Ammon's horn (tissue), 1 donor: ENCODE measurements at regions not wholly inside any gene's neighbourhood (a gene's known extent, or its start where the extent isn't known, plus 50 kb on each side); places are given as distances from the start of the nearest gene placed in this dataset.

ENCODE experiments used
- DNase-seq: peaks from one replicate; pipeline ENCODE4 v3.0.0-alpha.2; 2016; ENCODE audit warnings: low spot score

DNA sequence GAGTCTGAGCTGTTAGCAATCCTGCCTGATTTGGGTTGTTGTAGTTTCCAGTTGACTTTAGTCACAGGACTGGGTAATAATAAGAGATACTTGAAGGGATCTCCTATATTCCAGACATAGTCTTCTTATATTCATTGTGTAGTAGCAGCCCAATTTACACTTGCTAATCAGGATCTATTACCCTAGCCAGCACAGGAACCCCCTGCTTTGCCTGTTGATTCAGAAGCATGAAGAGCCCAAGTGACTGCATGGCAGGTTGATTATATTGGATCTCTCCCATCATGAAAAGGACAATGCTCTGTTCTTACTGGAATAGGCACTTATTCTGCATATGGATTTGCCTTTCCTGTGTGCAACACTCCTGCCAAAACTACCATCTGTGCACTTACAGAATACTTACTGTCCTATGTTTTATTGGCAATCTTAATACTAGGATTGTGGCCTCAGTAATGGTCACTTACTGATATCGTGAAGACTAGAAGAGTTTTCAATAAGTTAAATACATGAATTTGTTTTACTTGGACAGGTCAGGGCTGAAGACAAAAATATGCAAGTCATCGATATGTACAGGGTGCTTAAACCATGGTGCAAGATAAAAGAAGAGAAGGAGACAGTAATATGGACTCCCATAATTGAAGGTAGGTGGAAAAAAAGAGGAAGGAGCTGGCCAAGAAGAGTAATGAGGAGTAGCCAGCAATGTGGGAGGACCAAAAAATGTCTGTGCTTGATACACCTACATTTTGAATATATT is 304.1 kb downstream of the MCTP2 start:
- DNase-seq, result no peak

DNA sequence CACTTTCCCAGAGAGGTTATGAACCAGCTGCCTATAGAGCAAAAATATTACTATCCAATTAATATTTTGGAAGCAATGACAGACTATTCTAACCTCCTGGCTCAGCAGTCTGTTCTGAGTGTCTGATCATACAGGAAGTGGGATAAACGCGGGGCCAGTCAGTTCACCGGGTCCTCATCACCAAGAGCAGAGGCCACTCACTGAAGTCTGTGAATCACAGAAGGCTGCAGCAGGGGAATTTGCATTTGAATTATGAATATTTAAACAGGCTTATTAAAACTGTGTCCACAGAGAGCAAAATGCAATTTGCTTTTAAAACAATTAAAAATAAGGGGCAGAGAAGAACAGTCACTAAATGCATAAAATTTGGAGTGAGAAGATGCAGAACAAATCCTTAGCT is 305.2 kb downstream of the MCTP2 start:
- DNase-seq, result no peak

DNA sequence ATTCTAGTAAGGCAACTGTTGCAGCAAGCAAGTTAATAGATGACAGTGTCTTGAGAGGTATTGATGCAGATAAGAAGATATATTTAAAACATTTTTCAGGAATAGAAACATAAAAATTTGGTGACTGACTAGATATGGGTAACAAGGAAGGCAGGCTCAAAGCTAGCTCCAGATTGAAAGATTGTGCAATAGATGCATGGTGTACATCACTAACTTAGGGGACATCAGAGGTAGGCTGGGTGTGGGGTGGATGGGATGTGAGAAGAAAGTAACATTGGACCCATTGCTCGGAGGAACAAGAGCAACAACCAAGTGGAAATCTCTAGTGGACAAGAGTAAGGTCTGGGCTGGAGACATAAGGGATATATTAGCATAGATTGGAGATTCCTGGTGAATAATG is 306.9 kb downstream of the MCTP2 start:
- DNase-seq, result no peak

DNA sequence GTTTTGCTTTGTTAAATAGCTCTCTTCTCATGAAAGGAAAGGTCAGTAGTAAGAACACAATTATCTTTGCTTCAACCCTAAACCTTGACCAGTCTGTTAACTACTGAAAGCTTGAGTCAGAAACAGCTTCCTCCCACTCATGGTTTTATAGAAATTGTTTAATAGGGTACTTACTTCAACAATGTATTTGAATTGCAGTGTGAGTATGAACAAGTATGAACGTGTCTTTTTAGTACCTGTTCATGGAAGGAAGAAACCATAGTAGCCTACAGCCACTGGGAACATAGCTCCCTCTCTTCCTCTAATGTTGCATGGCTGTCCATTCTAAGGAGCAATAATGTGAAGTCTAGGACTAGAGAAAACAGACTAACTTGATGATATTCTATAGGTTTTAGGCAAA is 311.0 kb downstream of the MCTP2 start:
- DNase-seq, result no peak

DNA sequence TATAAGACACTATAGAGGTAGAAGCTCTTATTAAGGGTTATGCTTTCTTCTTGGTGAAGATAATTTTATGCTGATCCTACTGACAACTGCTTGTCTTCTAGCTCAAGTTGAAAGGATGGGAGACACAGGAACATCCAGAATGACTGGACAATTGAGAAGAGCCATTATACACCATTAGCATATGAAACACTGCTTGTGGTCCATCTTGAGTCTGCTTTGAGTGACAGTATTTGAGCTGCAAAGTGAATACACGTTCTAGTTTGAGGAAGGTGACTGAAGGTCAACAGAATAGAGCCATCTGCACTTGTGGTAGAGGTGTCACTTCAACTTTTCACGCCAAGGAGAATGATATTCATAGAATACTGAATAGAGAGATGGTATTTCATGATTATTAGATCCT is 315.4 kb downstream of the MCTP2 start:
- DNase-seq, result no peak

DNA sequence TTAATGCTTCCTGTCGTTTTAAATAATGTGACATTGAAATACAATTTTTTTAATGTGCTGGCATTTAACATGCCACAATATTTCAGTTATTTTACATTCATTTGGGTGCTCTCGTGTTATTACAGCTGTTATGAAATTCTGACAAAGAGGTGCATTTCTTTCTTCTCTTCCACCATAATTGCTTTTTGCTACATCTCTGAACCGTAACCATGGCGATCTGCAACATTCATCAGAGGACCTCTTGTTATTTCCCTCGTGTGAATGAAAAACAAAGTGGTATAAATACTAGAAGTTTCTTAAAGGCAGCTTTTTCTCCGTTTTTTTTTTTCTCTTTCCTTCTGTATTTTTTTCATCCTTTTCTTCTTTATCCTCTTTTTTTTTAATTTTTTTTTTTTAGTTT is 316.4 kb downstream of the MCTP2 start:
- DNase-seq, result no peak

DNA sequence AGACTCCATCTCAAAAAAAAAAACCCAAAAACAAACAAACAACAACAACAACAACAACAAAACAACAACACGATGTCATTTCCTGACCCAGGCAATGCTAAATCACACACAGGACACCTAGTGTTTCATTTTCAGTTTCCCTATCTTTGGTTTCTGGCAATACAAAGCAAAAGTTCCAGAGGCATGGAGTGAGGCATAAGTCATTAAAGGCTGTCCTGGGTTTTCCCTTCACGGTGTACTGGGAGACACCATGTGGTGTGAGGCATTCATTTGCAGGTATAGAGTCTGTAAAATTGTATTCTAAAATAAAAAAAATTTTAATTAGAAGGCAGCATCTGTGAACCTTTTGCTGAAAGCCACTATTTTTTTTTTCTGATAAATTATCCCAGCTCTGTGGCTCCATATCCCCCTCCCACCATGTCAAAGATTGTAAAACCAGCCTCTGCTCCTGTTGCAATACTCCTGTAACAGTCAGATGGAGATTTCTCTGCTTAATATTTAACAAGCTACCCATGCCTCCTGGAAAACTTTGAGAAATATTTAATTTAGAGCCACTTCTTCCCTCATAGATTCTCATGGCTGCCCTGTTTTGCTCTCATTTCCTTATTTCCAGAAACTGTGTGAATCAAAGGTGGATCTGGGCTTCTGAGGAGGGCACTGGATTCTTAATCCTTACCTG is 324.6 kb downstream of the MCTP2 start:
- DNase-seq, result no peak

DNA sequence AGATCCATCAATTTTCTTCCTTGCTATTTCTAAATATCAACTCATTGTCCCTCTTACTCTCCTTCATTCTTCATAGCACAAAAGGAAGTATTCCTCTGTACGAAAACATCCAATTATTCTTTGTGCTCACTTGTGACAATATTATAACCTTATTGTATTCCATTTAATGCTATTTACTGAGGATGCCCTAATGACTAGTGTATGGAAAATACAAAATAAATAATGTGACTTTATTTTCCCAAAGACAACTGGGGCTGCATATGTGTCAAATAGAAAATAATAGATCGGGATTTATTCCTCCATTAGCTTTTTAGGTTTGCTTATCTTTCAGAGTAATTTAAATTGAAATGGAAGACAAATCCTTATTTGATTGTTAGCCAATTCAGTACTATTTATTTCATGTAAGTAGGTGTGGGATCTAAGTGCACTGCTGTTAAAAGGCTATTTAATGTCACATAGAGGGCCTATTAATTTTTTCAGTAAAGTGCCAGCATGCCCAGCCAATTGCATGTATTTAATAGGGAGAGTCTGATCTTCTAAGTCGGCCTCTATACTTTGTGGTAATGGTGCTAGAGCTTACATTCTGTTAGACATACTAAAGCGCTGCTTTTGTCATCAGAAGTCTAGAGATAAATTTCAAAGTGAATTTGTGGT is 329.8 kb downstream of the MCTP2 start:
- DNase-seq, result no peak

DNA sequence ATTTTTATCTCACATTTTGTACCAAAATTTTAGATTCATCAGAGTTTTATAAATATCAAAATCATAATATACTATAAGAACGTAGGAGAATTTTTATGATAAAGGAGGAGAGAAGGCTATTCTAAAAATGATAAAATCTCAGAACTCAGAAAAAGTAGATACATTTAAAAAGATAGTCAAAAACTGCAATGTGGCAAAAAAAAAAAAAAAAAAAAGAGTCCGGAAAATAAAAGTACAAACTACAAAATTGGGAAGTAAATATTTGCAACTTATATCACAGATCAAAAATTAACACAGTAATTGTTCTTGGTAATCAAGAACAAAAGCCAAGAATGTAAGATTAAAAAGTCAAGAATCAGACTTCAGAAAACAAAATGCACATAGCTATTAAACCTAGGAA is 332.1 kb downstream of the MCTP2 start:
- no peak for DNase-seq

DNA sequence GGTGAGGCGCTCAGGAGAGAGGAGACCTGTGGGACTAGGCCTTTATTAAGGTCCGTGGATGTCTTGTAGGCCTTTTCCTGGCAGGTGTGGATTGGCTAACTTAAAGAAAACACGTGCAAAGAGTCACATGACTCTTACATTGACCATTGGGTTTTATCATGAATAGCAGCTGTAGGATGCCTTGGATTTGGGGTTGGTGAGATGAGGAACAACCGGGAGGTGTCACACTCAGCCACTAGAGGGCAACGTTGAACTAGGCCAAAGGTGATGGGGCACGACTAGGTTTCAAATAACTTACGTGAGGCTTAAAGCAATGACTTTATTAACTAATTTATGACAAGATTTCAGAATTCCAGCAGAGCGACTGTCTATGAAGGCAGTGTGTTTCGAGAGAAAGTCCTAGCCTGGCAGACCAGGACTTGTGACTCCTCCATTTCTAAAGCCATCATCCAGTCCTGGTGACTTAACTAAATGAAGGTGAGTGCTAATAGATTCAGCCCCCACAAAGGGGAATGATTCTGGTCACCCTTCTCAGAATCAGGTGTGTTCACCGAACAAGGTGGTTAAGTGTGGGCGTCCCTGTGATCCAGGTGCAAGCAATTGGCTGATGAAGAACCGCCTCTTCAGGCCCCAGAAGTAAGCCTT is 345.6 kb downstream of the MCTP2 start:
- DNase-seq, result peak; percentile 31

DNA sequence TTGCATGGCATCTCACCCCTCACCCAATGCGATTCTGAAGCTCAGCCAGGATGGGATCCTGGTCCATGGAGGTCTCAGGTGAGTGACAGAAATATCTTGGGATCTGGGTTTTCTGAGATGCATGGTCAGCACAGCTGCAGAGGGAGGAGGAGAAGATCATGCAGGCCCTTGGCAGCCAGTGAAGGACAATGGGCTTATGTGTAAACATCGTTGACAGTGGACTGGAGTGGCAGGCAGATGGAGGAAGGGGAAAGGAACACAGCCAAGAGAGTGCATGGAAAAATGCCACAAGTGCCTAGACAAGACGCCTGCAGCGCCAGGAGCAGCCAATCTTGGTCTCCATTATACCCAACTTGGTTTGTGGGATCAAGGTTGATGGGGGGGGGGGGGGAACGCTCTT is 347.9 kb downstream of the MCTP2 start:
- peak; percentile 32 for DNase-seq

DNA sequence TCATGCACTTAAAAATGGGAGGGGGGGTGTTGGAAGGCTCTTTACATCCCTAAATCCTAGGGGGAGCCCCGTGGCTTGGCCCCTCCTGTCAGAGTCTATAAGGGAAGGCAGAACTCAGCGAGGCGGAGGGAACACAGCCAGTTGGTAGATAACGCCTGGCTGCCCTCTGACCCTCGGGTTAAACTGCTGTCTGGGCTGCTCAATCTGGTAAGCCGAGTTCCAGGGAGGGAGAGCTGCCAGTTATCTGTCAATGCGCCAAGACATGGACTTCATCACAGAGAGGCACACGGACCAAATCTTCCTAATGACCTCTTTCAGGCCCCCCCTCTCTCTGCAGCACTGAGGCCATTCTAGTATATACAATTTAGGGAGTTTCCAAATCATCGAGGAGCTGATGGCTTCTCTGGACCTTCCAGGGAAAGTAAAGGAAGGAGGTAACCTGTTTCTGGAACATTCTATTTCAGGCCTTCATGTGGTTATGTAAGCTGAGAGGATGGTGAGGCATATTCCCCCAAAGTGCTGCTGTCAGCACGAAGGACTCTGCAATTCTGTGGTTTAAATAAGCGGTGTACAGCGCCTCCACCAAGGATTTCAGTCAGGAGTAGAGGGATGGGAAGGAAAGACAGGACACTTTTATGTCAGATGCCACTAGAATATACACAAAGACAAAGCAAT is 349.0 kb downstream of the MCTP2 start:
- no peak for DNase-seq

DNA sequence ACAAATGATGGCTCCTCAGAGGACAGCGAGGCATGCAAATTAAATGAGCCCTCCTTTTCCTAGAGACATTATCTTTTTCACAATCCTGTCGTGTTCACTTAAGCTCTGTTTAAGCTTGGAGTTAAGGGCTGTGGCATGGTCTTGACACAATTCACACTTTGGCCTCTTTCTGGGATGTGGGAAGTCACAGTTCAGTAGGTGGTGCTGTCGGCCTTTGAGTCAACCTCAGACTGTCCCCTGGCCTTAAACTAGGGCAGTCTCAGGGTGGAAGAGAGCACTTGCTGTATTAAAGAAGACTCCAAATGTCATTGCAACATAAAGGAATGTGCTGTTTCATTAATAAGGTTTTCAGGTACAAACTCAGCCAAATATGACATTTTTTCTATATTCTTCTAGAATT is 351.0 kb downstream of the MCTP2 start:
- DNase-seq, result peak; percentile 37

DNA sequence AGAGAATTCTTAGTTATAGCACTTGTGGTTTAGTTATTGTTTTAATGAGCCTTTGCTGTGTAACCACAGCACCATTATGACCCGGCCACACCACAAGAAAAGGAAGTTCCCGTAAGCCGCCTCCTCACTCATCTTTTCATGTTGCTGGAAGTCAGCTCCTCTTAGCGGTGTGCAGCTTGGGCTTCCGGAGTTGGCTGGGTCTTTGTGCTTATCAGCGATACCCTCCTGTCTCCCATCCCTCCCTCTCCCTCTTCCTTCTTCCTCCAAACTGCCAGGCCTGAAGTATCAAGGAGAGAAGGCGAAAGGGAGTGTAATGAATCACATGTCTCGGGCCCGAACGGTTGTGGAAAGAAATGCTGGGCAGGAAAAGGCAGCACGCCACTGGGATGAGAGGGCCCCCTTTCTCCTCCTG is 353.5 kb downstream of the MCTP2 start:
- DNase-seq, result no peak

DNA sequence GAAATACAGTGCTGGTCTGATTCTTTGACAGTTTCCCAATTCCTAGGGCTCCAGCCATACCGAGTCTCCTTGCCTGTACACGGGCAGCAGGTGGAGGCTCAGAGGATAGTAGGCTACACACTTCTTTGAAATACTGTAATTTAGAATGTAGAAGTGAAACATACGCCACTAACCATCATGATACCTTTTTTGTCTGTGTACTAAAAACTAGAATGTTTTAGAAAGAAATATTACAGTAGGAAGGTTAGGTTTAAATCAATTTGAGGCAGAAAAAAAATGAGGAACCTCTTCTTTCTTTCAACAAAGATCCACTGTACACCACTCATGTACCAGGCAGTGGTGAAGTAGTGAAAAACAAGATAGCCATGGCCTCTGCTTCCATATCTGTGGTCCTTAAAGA is 354.7 kb downstream of the MCTP2 start:
- DNase-seq, result no peak

DNA sequence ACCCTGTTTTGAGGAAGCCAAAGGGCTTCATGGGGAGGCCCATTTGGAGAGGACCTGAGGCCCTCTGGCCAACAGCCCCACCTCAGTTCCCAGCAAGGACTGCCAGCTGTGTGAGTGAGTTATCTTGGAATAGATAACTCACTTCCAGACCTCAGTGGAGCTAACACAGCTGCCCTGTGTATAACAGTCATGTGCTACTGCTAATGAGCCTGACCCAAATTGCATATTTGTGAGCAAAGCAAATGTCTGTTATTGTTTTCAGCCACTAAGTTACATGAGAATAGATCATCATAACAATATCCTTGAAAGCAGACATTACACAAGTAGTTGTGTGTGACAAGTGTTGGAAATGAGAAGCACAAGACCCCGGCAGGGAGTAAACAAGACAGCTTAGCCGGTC is 355.8 kb downstream of the MCTP2 start:
- no peak for DNase-seq

DNA sequence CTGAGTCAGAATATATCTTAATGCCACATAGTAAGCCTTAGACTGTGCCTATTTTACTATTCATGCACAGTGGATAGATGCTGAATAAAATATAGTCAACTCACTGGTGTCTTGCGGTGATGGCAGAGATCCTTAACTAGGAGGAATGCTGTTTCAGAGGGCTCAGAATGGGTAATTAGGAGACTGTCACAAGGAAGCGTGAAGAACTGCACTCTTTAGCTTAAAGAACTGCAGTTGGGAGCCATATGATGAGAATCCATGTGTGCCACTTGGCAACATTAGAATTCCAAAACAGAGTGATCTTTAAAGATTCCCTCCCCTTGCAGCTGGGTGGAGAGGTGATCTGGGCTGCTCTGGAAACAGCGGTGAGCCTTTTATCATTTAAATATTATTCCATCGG is 357.6 kb downstream of the MCTP2 start:
- DNase-seq, result no peak

DNA sequence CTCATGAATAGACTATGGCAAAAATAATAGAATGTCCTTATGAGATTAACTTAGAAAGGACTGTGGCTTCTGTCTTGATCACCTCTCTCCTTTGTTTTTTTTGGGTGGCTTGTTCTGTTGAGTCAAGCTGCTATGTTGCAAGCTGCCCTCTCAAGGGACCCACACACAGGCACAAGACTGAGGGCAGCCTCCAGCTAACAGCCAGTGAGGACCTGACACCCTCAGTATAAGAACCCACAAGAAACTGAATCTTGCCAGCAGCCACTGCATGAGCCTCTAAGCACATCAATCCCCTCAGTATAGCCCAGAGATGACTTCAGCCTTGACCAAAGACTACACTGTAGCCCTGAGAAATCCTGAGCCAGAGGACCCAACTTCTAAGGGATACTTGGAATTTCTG is 361.1 kb downstream of the MCTP2 start:
- DNase-seq, result no peak

DNA sequence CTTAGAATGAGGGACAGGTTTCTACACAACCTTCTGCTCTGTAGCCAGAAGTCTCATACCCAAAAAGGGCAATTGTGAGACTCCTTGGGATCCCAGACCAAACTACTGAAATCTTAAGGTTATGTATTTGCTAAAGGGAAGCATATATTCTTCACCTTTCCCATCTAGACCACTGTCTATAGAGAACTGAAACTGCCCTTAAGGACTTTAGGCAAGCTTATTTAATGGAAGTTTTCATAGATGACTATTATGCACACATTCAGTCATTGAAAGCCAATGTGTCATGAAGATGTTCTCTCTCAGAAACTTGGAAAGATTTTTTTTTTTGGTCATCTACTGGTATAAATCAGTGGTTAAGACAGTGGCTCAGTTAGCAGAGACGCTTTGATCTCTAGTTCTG is 365.3 kb downstream of the MCTP2 start:
- no peak for DNase-seq

DNA sequence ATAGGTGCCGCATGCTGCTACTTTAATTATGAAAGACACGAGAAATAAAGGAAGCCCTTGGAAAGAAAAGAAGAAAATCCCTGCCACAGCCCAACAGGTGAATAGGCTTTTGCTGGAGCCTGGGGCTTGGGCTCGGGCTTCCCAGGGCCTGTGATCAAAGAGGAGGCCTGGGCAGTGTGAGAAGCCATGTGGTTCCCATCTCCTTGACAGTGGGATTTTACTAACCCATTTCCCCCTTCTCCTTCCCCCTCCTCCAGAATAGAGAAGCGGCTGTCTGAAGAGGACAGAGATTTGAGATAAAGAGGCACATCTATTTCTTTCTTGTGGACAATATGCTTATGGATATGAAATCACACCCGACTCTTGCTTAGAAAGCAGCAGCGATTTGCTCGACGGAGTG is 369.1 kb downstream of the MCTP2 start:
- DNase-seq, result no peak

DNA sequence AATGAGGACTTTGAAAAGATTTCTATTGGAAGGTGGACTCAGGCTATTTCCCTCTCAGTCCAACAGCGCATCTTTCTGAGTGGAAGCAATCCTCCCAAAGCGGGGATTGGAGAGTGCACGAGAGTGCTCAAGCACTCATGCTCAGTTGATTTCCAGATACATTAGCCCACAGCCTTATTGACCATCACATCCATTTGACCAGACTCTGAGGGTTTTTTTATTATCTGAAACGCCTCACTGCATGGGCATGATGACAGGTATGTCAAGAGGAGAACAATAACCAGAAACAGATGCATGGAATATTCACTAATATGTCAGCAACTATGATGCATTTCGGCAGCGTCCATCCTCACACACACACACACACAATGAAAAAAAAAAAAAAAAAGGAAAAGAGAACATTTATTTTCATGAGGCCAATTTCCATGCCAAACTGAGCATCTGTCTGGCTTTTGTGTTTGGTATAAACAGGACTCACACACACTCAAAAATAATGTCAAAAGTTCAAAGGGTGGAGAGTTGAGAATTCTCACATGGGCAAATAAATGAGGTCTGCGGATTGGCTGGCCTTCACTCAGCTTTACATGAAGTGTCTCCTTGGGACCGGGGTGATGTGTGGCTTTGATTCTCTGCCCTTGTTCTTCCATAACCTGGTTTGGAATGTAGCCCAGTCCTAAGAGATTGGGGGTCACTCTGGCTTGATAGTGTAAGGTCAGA is 371.6 kb downstream of the MCTP2 start:
- DNase-seq, result no peak

DNA sequence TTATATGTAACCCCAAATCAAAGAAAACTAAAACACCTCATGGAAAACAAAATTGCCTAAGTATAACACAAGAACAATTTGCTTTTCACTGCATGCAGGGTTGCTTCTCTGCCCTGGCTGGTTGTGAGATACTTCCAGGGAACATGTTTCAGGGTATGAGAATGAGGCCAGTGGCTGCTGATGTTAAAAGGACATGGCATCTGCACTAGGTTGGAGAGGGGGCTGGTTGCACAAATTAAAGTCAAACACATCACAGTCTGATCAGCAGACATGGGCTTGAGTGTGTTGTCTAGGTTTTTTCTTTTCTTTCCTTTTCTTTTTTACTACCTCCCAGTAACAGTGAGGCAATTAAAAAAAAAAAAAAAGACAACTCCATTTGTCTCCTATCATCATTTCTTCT is 374.9 kb downstream of the MCTP2 start:
- DNase-seq, result no peak
